Cerebellar nuclear complex (tissue), 1 donor: ENCODE measurements at regions not wholly inside any gene's neighbourhood (a gene's known extent, or its start where the extent isn't known, plus 50 kb on each side); places are given as distances from the start of the nearest gene placed in this dataset.

ENCODE experiments used
- DNase-seq, 2 experiments: peaks; one replicate each; lab custom pipeline; 2025; lab: John Stamatoyannopoulos, UW

- DNase-seq, result no peak
Measured at GRCh38 chr21:22575165-22575584, 1577.0 kb downstream of the NCAM2 start.

GRCh38 chr21:22579741-22580140, 1581.5 kb downstream of the NCAM2 start:
- DNase-seq, result no peak

GRCh38 chr21:22582026-22582425, 1583.8 kb downstream of the NCAM2 start:
- no peak for DNase-seq

GRCh38 chr21:22584308-22584707, 1586.1 kb downstream of the NCAM2 start:
- no peak for DNase-seq

- DNase-seq, result no peak
Measured at GRCh38 chr21:22585558-22585957, 1587.3 kb downstream of the NCAM2 start.

GRCh38 chr21:22597660-22598255, 1599.5 kb downstream of the NCAM2 start:
- no peak for DNase-seq

- DNase-seq, result no peak
Measured at GRCh38 chr21:22609802-22610201, 1611.6 kb downstream of the NCAM2 start.

- no peak for DNase-seq
Measured at GRCh38 chr21:22627911-22628310, 1629.7 kb downstream of the NCAM2 start.

GRCh38 chr21:22630953-22631465, 1632.8 kb downstream of the NCAM2 start:
- DNase-seq, result no peak

GRCh38 chr21:22632176-22632575, 1634.0 kb downstream of the NCAM2 start:
- DNase-seq, result no peak

- no peak for DNase-seq
Measured at GRCh38 chr21:22649246-22649645, 1651.0 kb downstream of the NCAM2 start.

GRCh38 chr21:22650226-22650625, 1652.0 kb downstream of the NCAM2 start:
- no peak for DNase-seq

GRCh38 chr21:22657781-22658180, 1659.6 kb downstream of the NCAM2 start:
- DNase-seq, result no peak

- DNase-seq, result no peak
Measured at GRCh38 chr21:22670148-22670547, 1671.9 kb downstream of the NCAM2 start.

GRCh38 chr21:22679207-22679606, 1681.0 kb downstream of the NCAM2 start:
- no peak for DNase-seq

- no peak for DNase-seq
Measured at GRCh38 chr21:22691658-22692057, 1693.4 kb downstream of the NCAM2 start.

GRCh38 chr21:22703521-22703920, 1705.3 kb downstream of the NCAM2 start:
- DNase-seq, result no peak

GRCh38 chr21:22710721-22711120, 1712.5 kb downstream of the NCAM2 start:
- no peak for DNase-seq

GRCh38 chr21:22711636-22712035, 1713.4 kb downstream of the NCAM2 start:
- DNase-seq, result no peak

- DNase-seq, result no peak
Measured at GRCh38 chr21:22725436-22725835, 1727.2 kb downstream of the NCAM2 start.

GRCh38 chr21:22728091-22728490, 1729.9 kb downstream of the NCAM2 start:
- DNase-seq, result no peak

- no peak for DNase-seq
Measured at GRCh38 chr21:22743085-22743484, 1744.9 kb downstream of the NCAM2 start.

GRCh38 chr21:22754746-22755145, 1756.5 kb downstream of the NCAM2 start:
- no peak for DNase-seq

- DNase-seq, result no peak
Measured at GRCh38 chr21:22758478-22758877, 1760.3 kb downstream of the NCAM2 start.
